Uterus (tissue), 3 donors: ENCODE measurements at regions not wholly inside any gene's neighbourhood (a gene's known extent, or its start where the extent isn't known, plus 50 kb on each side); places are given as distances from the start of the nearest gene placed in this dataset.
"Not testable (repeated sequence)": the region's sequence is repeated elsewhere in the genome, so short reads cannot be mapped to it uniquely, and the experiment has no call there.

Experiments
- DNase-seq, 2 donors: peaks; one replicate each; pipeline ENCODE4 v3.0.0-alpha.2; 2019 to 2020
- H3K27ac ChIP-seq, 2 donors: fragments of 200-600 bp; sonication (generic); 1 replicate in 1 of 2; 2 replicates in 1 of 2; pipeline ENCODE4 v1.5.1; 2016 to 2018
- H3K27me3 ChIP-seq, 2 donors: fragments of 200-600 bp; sonication (generic); one replicate each; pipeline ENCODE4 v1.5.1; 2018 to 2019; ENCODE audit warnings: control low read depth in 1 of 2
- H3K36me3 ChIP-seq, 2 donors: fragments of 200-600 bp; sonication (generic); one replicate each; pipeline ENCODE4 v1.5.1; 2019; ENCODE audit warnings: control low read depth in 1 of 2
- H3K4me1 ChIP-seq, 2 donors: fragments of 200-600 bp; sonication (generic); one replicate each; pipeline ENCODE4 v1.5.1; 2018 to 2019; ENCODE audit warnings: control low read depth in 1 of 2
- H3K4me3 ChIP-seq, 2 donors: fragments of 200-600 bp; sonication (generic); 1 replicate in 1 of 2; 2 replicates in 1 of 2; pipeline ENCODE4 v1.5.1; 2018 to 2019; ENCODE audit warnings: mild to moderate bottlenecking in 1 of 2
- H3K9me3 ChIP-seq, 2 donors: fragments of 200-600 bp; sonication (generic); one replicate each; pipeline ENCODE4 v1.5.1; 2019; ENCODE audit warnings: control low read depth in 1 of 2
- CTCF ChIP-seq, 4 experiments: fragments of 200-600 bp in 2 of 4; fragments of 450-650 bp in 2 of 4; sonication (generic) in 2 of 4; IDR thresholded peaks; one replicate each; pipeline ENCODE4 v1.5.1; 2016 to 2019; ENCODE audit warnings: antibody characterized with exemption in 4 of 4, mild to moderate bottlenecking in 2 of 4, moderate library complexity in 1 of 4
- POLR2A ChIP-seq, 2 donors: fragments of 450-650 bp; IDR thresholded peaks; one replicate each; pipeline ENCODE4 v1.6.1; 2016; ENCODE audit warnings: antibody characterized with exemption in 2 of 2, mild to moderate bottlenecking in 1 of 2, moderate library complexity in 1 of 2
- intact Hi-C: fragments of 100-400 bp; cut with DNase I; formaldehyde crosslinking; loops from one replicate; pipeline ENCODE4 v1.15.1; 2023; ENCODE audit warnings: low total_unique reads
- donor health status: DM: yes; HTN: yes; CAD: no.

GRCh38 chr17:13659051-13659450 is 57.3 kb upstream of the HS3ST3A1 start:
- H3K36me3 ChIP-seq, H3K27ac ChIP-seq, H3K9me3 ChIP-seq, H3K27me3 ChIP-seq, H3K4me1 ChIP-seq, H3K4me3 ChIP-seq, intact Hi-C loops, DNase-seq: not testable (repeated sequence)

GRCh38 chr17:13665872-13666635 is 64.3 kb upstream of the HS3ST3A1 start:
- no peak overlapping the region for H3K27ac ChIP-seq
- intact Hi-C loops, result no loop called here

GRCh38 chr17:13671341-13671740 is 69.6 kb upstream of the HS3ST3A1 start:
- H3K27me3 ChIP-seq, result no peaks in the 10 kb centered on the region
- H3K27ac ChIP-seq, result no peak overlapping the region
- no peaks in the 10 kb centered on the region for H3K36me3 ChIP-seq
- no peak overlapping the region for H3K4me3 ChIP-seq
- no peaks in the 10 kb centered on the region for H3K9me3 ChIP-seq
- no peaks in the 10 kb centered on the region for H3K4me1 ChIP-seq
- DNase-seq, result no peak
- intact Hi-C loops, result no loop called here
- TF ChIP-seq CTCF (IDR thresholded peaks at IDR 0.05) (no peak), POLR2A (IDR thresholded peaks at IDR 0.05) (no peak)

More at GRCh38 chr17:13665872-13666635, 64.3 kb upstream of the HS3ST3A1 start:
- H3K27me3 ChIP-seq, result no peaks in the 10 kb centered on the region
- no peak for DNase-seq
- no peaks in the 10 kb centered on the region for H3K4me1 ChIP-seq
- H3K9me3 ChIP-seq, result no peaks in the 10 kb centered on the region
- no peak for TF ChIP-seq CTCF (IDR thresholded peaks at IDR 0.05)
- no peak for TF ChIP-seq POLR2A (IDR thresholded peaks at IDR 0.05)
- H3K4me3 ChIP-seq, result no peak overlapping the region
- no peaks in the 10 kb centered on the region for H3K36me3 ChIP-seq

GRCh38 chr17:13671771-13672170 is 70.0 kb upstream of the HS3ST3A1 start:
- no peak for DNase-seq
- intact Hi-C loops, result no loop called here
- H3K27ac ChIP-seq, result no peak overlapping the region
- TF ChIP-seq CTCF (IDR thresholded peaks at IDR 0.05), result no peak
- no peak for TF ChIP-seq POLR2A (IDR thresholded peaks at IDR 0.05)
- H3K27me3 ChIP-seq, result no peaks in the 10 kb centered on the region
- no peaks in the 10 kb centered on the region for H3K4me1 ChIP-seq
- no peaks in the 10 kb centered on the region for H3K9me3 ChIP-seq
- H3K36me3 ChIP-seq, result no peaks in the 10 kb centered on the region
- H3K4me3 ChIP-seq, result no peak overlapping the region

- Histone ChIP-seq H3K27me3 (no peaks in the 10 kb centered on the region), H3K9me3 (no peaks in the 10 kb centered on the region), H3K4me3 (no peak overlapping the region), H3K27ac (no peak overlapping the region), H3K4me1 (no peaks in the 10 kb centered on the region), H3K36me3 (no peaks in the 10 kb centered on the region)
- TF ChIP-seq POLR2A (IDR thresholded peaks at IDR 0.05) (no peak), CTCF (IDR thresholded peaks at IDR 0.05) (no peak)
- DNase-seq, result no peak
- intact Hi-C loops, result no loop called here
Observed at GRCh38 chr17:13678361-13678760, 76.6 kb upstream of the HS3ST3A1 start.
